ENCODE measurements at regions not wholly inside any gene's neighbourhood (a gene's known extent, or its start where the extent isn't known, plus 50 kb on each side); places are given as distances from the start of the nearest gene placed in this dataset.

DNA sequence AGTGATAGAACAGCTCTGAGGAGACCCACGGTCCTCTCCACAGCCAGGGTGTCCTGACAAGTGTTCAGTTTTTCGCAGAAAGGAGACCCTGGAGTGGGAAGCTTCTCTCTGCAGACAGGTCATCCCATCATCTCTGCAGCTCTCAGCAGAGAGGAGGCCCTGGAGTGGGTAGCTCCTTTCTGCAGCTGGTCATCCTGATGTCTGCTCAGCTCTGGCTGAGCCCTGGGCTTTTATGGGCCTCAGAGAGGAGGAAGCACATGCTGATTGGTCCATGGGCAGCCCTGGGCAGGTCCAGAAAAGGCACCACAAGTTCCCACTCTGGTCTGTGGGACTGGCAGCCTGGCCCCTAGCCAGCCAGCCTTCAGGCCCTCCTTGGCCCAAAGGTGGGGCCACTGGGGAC lies 72.3 kb upstream of the ST3GAL5 start:
- TF ChIP-seq GABPA (IDR thresholded peaks at IDR 0.05; ENCODE audit: low read depth) (no peak), POLR2AphosphoS5 (IDR thresholded peaks at IDR 0.05; ENCODE audit: low read depth) (no peak), SPI1 (IDR thresholded peaks at IDR 0.05; ENCODE audit: borderline replicate concordance, low read depth) (no peak)
- TF ChIP-seq, protein P1, sequence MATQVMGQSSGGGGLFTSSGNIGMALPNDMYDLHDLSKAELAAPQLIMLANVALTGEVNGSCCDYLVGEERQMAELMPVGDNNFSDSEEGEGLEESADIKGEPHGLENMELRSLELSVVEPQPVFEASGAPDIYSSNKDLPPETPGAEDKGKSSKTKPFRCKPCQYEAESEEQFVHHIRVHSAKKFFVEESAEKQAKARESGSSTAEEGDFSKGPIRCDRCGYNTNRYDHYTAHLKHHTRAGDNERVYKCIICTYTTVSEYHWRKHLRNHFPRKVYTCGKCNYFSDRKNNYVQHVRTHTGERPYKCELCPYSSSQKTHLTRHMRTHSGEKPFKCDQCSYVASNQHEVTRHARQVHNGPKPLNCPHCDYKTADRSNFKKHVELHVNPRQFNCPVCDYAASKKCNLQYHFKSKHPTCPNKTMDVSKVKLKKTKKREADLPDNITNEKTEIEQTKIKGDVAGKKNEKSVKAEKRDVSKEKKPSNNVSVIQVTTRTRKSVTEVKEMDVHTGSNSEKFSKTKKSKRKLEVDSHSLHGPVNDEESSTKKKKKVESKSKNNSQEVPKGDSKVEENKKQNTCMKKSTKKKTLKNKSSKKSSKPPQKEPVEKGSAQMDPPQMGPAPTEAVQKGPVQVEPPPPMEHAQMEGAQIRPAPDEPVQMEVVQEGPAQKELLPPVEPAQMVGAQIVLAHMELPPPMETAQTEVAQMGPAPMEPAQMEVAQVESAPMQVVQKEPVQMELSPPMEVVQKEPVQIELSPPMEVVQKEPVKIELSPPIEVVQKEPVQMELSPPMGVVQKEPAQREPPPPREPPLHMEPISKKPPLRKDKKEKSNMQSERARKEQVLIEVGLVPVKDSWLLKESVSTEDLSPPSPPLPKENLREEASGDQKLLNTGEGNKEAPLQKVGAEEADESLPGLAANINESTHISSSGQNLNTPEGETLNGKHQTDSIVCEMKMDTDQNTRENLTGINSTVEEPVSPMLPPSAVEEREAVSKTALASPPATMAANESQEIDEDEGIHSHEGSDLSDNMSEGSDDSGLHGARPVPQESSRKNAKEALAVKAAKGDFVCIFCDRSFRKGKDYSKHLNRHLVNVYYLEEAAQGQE (IDR thresholded peaks at IDR 0.05; ENCODE audit: insufficient replicate concordance, low read depth): no peak
- TF ChIP-seq, protein P2, sequence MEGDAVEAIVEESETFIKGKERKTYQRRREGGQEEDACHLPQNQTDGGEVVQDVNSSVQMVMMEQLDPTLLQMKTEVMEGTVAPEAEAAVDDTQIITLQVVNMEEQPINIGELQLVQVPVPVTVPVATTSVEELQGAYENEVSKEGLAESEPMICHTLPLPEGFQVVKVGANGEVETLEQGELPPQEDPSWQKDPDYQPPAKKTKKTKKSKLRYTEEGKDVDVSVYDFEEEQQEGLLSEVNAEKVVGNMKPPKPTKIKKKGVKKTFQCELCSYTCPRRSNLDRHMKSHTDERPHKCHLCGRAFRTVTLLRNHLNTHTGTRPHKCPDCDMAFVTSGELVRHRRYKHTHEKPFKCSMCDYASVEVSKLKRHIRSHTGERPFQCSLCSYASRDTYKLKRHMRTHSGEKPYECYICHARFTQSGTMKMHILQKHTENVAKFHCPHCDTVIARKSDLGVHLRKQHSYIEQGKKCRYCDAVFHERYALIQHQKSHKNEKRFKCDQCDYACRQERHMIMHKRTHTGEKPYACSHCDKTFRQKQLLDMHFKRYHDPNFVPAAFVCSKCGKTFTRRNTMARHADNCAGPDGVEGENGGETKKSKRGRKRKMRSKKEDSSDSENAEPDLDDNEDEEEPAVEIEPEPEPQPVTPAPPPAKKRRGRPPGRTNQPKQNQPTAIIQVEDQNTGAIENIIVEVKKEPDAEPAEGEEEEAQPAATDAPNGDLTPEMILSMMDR (IDR thresholded peaks at IDR 0.05; ENCODE audit: insufficient read depth, low read length): no peak
- Histone ChIP-seq H3K27ac (replicated peaks) (no peak overlapping the region), H3K4me3 (replicated peaks; ENCODE audit: insufficient read depth, low read length) (no peak overlapping the region), H3K27me3 (ENCODE audit: insufficient read depth, poor library complexity, severe bottlenecking) (no peaks in the 10 kb centered on the region)
- DNase-seq (ENCODE audit: low read depth in 1 of 2, low spot score in 1 of 2): no peak

DNA sequence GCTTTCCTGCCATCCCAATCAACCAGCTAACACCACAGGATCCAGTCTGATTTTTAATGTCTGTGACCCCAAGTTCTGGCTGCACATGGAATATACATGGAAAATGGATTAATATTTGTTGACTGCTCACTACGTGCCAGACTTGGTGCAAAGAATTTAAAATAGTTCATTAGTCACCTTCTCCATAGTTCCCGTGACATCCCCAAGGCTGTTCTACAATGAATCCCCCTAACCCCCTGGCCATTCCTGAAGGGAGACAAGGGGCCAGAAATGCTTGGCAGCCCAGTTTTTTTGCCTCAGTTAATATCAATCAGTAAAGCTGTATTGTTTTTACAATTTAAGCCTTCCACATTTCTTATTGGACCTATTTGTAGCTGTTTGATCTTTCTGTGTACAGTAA lies 71.0 kb upstream of the ST3GAL5 start:
- TF ChIP-seq POLR2AphosphoS5 (IDR thresholded peaks at IDR 0.05; ENCODE audit: low read depth) (no peak), GABPA (IDR thresholded peaks at IDR 0.05; ENCODE audit: low read depth) (no peak), SPI1 (IDR thresholded peaks at IDR 0.05; ENCODE audit: borderline replicate concordance, low read depth) (no peak)
- TF ChIP-seq, protein P1 (IDR thresholded peaks at IDR 0.05; ENCODE audit: insufficient replicate concordance, low read depth): no peak
- TF ChIP-seq, protein P2 (IDR thresholded peaks at IDR 0.05; ENCODE audit: insufficient read depth, low read length): no peak
- Histone ChIP-seq H3K4me3 (replicated peaks; ENCODE audit: insufficient read depth, low read length) (no peak overlapping the region), H3K27ac (replicated peaks) (no peak overlapping the region), H3K27me3 (ENCODE audit: insufficient read depth, poor library complexity, severe bottlenecking) (no peaks in the 10 kb centered on the region)
- no peak for DNase-seq (ENCODE audit: low read depth in 1 of 2, low spot score in 1 of 2)

DNA sequence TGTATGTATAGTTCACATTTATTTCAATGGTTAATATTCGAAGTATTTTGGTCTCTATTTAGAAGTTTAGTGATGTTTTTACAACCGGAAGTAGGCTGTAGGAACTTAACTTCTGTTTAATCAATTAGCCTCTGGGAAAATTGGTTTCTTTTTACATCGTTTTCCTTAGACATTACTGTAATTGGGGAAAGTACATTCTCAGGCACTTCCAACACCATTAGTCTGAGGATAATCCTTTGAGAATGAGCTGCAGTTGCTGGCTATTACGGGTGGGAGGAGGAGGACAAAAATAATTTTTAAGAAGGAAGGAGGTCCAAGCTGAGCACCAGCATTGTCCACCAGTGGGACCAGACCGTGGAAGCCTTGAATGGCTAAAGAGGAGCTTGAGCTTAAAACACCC lies 70.4 kb upstream of the ST3GAL5 start:
- H3K27me3 ChIP-seq (ENCODE audit: insufficient read depth, poor library complexity, severe bottlenecking): no peaks in the 10 kb centered on the region
- TF ChIP-seq, protein P1 (IDR thresholded peaks at IDR 0.05; ENCODE audit: insufficient replicate concordance, low read depth): no peak
- TF ChIP-seq SPI1 (IDR thresholded peaks at IDR 0.05; ENCODE audit: borderline replicate concordance, low read depth): no peak
- TF ChIP-seq, protein P2 (IDR thresholded peaks at IDR 0.05; ENCODE audit: insufficient read depth, low read length): no peak
- H3K4me3 ChIP-seq (replicated peaks; ENCODE audit: insufficient read depth, low read length): no peak overlapping the region
- DNase-seq (ENCODE audit: low read depth in 1 of 2, low spot score in 1 of 2): no peak
- H3K27ac ChIP-seq (replicated peaks): no peak overlapping the region
